Ureter (tissue), 1 donor: ENCODE measurements at regions not wholly inside any gene's neighbourhood (a gene's known extent, or its start where the extent isn't known, plus 50 kb on each side); places are given as distances from the start of the nearest gene placed in this dataset.

ENCODE experiments used
- DNase-seq: peaks from one replicate; pipeline ENCODE4 v3.0.0-alpha.2; 2020; ENCODE audit warnings: low spot score
- donor health status: DM: yes; HTN: yes; CAD: no.

DNA sequence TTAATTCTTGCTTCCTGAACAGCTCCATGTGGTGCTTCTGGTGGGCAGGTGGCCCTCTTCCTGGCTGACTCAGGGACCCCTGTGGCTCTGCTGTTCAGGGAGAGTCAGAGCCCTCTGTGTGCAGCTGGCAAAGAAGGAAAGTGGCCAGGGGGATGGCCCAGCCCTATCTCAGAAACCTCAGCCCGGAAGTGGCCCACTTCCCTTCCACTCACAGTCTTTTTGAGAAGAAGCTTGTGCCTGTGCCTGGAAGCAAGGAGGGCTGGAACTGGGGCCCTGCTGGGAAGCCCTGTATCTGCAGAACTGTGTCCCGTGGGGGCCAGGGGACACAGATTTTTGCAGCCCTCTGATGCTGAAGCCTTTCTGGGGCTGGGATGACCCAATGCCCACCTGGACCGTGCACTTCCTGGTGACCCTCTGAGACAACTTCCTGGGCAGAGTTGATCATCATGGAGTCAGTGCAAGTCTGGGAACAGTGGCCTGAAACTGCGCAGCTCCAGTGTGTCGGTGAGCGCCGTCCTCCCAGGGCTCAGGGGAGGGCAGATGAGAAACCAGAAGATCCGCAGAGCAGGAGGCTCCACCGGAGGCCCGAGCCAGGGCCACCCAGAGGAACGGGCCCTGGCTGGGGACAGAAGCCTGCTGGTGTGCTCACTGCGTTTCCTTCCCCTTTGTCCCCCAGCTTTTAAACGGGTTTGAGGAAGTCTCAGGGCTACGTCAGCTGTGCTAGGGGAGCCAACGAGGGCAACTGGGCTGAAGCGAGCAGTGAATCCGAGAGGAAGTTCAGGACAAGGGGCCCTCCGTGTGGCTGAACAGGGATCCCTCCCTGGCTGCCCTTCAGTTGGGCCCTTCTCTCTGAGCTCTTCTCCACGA, 217.4 kb upstream of the RTL1 start:
- DNase-seq = peak; percentile 42

DNA sequence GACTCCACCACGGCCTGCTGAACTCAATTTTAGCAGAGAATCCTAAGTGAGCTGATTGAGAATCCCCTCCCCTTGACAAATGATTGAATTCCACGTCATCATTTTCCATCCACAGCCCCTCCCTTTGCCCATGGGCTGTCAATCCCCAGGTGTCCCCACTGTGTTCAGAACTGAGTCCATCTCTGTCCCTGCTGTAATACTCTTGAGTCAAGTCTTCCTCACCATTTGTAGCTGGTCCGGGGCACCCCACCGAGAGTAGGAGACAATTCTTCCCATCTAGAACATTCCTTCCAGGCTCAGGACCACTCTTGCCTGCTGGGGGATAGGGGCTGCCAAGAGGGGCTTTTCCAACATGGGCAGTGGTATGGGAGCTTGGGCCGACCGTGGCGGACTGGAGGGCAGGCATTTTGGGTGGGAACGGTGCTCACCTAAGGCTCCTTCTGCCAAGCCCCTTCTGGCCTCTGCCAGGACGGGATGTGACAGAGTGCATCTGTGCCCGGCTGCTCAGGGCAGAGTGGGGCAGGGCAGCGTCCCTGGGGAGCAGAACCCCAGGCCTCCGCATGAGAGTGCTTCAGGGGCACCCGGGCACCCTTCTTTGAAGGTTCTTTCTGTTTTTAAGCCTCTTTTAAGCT, 218.1 kb upstream of the RTL1 start:
- DNase-seq = peak; percentile 35

DNA sequence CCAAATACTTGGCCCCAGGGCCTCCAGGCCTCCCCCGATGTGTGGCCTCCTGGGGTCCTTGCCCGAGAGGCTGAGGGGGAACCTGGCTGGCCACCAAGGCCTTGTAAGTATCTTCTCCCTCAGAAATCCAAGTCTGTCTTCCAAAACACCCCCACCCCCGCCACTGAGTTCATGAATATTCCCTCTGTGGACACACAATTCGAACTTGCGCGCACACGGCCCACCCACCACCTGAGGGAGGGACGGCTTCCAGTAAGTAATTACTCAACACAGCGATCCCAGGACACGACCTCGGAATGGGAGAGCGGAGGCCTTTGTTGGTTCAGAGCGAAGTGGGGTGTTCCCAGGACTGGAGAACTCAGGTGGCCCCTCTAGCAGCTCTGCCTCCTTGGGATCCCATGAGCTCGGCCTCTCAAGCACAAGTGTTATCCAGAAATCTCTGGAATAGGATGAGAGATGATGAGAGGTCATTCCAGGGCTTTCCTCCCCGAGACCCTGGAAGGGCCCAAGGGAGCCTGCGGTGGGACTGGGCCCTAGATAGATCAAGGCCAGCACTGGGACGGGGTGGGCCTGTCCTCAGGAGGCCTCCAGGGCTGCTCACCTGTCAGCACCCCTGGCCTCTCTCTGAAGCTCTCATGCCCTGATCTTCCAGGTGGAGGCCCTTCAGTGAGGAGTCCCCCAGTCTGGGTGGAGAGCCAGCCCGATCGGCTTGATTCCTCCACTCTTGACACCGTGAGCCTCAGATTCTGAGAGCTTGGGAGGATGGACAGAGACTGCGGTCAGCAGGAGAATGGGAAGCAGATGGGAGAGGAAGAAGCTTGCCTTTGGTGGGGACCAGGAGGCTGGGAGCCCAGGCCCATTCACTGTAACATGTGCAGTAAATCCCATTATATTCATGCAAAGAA, 219.0 kb upstream of the RTL1 start:
- peak; percentile 28 for DNase-seq

DNA sequence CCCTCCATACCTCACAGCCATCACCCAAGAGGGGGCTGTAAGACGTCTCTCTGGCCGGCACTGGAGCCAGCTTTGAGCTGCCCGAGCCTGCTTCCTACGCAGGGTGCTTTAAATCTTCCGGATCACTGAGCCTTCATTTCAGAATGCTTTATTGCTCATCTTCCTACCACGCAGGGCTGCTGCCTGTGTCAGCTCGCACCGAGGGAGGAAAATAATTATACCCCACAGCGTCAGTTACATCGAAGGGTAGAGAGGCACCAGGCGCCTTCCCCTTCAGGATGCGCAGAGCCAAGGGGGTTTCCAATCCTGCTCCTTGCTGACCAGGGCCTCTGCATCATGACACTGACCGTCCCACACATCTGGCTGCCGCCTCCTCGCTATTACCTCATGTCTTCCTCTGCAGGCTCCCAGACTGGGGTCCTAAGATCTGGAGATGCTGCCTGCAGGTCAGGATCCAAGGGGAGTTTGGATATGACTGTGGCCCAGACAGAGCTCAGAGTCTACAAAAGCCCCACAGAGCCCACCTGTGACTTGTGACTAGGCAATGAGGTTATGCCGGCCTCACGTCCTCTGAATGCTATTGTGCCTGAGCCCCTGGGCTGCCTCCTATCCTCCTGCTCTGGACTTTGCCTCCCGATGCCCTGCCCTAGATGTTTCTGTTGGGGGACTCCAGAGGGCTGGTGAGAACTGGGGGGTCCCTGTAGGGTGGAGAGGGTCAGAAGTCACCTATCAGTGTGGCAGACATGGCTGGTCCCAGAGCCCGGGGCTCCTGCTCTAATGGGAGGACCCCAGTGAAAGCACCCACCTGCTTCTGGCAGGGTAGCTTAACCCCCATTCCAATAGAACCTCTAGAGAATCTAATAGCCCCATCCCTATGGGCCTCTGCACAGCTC, 220.3 kb upstream of the RTL1 start:
- DNase-seq = peak; percentile 30

DNA sequence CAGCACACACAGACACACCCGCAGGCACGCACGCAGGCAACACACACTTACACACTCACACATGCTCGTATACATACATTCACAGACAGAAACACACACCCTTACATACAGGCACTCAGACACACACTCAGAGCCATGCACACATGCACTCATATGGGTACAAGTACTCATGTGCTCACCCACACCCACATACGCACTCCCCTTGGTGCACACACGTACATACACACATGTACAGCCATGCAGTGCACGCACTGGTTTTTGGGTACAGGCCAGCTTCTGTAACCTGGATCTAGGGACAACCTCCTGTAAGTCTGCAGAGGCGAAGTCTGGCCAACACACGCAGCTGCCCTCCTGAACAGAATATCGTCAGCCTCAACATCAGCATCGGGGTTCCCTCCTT, 221.3 kb upstream of the RTL1 start:
- DNase-seq = peak; percentile 12

DNA sequence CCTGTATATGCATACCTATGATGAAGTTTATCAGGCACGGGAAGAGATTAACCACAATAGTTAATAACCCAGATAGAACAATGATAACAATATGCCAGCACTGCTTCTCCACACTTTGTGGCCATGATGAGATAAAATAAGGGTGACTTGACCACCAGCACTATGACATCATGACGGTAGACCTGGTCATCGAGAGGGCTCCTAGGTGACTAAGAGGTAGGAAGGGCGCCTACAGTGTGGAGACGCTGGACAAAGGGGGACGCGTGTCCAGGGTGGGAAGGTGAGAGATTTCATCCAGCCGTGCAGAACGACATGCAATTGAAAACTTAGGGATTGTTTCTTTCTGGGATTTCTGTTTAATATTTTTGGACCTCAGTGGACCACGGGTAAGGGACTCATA, 221.8 kb upstream of the RTL1 start:
- no peak for DNase-seq

DNA sequence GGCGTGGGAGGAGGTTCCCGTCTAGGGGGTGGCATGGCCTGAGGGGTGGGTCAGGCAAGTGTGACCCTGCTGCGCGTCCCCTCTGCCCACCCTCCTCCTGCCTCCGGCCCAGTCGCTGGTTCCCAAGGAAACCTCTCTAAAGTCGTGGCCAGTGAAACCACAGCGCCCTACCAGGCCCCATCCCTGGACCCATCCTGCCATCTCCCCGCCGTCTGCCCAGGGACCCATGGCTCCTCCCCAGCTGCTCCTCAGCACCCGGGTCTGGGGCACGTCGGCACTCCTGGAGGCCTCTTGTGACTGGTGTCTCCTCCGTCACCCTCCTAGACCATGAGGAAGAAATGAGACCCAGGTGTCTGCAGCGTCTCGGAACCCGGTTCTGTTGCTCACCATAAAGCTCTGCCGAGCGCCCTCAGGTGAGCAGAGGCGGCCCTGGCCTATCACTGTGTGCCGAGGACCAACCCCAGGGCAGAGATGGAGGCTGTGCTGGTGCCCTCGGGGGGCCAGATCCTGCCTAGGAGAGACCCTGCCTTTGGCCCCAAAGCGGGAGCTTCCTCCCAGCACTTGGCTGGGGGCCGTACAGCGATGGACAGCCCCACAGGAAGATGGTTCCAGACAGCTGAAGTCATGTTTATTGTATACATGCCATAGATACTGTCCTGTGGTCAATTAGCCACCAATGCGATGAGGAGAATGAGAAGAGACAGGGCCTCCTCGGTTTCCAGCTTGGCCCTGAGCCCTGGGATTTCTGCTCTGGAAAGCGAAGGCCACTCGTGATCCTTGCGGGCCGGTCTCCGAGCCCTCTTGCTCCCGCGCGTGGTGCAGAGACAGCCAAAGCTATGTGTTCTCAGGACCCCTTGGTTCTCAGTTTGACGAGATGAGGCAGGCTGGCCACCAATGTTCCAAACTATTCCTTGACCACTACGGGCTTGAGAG, 222.5 kb upstream of the RTL1 start:
- peak; percentile 42 for DNase-seq

DNA sequence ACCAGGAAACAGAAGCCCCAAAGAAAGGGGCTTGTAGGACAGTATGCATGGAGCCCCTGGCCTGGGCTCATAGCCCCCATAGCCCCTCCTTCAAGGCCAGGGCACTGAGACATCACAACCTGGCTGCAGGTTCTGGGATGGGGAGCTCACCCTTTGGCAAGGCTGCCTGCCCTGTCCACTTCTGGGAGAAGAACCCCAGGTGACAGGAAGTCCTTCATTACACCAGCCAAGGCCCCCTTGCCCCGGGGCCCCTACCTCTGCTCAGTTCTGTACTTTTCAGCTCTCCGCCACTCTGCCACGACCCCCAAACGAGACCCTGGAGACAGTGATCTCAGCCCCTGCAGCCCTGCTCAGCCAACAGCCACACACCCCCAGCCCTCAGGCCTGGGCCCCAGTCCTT, 223.2 kb upstream of the RTL1 start:
- DNase-seq = peak; percentile 36

DNA sequence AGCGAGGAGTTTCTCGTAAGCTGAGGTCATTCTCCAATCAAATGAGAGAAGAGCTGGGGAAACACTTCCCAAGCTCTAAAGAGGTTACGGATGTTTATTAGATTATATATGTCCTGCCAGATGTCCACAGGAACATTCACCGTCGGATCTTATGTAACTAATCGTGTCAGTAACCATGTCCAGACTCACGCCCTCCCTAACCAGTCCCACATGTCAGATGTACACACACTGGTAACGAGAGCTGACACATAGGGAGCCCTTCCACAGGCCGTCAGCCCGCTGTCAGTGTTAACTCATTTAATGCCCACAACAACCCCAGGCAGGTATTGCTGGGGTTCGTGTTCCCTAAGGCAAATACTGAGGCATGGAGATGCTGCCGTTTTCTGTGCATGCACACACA, 223.7 kb upstream of the RTL1 start:
- peak; percentile 23 for DNase-seq

DNA sequence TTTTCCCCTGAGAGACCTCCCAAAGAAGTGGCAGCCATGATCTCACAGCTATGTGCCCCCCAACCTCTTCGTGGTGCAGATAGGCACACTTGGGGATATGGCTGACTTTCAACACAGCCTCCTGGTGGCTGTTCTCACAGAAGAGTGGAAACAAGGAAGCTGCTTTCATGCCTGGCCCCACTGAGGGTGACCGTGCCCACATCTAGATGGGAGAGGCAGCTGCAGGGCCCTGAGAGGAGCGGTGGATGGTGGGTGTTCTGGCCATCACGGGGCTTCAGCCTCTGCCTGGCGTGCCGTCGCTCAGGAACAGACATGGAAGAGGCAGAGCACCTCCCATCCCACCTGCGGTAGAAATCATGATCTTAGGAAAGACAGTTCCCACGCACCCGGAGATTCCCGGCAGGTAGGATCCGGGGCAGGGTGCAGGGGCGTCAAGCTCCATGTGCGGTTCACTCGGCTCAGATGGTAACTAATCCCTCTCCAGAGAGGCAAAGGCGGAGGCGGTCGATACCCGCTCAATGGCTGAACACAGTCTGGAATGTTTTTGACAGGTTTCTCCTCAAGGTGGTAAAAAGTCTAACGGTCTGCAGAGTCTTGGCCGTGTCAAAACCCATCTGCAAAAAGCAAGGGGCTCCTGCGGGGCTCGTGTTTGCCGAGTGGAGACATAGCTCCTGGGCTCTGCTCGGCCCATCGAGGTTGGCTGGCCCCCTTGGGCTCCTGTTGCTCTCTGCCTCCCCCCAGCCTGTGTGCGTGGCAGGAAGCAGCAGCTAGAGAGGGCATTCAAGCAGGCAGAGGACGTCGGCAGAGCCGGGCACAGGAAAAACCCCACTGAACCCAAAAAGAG, 225.2 kb upstream of the RTL1 start:
- DNase-seq = peak; percentile 25

DNA sequence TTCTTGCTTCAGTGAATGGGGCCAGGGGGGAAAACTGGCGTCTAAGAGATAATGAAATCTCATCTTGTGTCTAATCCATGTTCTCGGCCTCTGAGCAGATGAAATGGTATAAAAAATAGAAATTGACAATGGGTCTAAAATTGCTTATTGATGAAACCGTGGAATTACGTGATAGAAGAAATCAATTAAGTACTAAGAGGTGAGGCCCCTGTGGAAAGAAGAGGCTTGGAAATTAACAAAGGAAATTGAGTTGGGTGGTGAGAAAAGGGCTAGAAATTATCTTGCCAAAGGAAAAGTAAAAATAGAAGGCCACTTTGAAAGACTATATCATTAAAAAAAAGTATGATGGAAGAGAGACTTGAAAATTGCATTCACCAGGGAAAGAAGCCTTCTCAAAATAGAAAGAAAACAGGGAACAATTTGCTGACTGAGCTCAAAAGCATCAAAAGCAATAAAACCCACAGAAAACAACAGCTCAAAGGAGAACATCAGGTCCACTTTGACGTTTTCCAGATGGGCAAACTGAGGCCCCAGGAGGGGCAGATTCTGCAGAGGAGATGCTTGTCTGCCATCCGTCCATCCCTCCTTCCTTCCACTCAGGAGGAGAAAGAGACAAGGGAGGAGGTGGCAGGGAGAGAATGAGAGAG, 226.1 kb upstream of the RTL1 start:
- DNase-seq = peak; percentile 15

DNA sequence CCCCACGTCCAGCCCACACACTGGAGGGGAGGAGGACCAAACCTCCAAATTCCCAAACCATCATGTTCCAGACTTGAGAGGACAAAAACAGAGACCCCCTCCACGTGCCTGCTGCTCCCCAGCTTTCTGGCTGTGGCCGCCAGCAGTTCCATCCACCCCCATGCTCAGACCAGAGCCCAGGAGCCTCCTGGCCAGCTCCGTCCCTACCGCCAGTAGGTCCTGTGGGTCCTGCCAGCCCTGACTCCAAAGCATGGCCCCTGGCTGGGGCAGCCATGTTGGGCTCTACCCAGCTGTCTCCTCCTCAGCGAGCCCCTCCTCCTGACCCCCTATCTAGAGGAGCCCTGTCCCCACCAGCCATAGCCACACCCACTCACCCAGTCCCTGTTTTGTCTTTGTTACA, 227.3 kb upstream of the RTL1 start:
- DNase-seq = no peak

DNA sequence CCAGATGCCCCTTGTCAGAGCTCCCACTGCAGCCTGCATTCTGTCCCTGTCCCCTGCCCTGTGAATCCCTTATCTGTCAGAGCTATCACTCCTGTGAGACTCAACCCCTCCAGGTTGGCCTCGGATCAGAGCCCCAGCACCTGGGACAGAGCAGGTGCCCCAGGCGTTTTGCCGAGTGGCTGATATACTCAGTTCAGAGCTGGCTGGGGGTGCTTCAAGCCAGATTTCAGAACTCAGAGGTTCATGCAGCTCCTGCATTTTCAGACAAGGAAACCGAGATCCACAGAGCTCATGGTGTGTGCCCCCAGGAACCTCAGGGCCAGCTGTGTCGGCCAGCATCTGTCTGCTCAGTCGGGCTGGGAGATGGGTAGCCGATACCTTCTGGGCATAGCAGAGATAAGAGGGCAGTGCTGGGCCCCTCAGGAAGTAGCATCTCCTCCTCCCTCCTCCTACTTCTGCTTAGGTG, 228.0 kb upstream of the RTL1 start:
- no peak for DNase-seq

DNA sequence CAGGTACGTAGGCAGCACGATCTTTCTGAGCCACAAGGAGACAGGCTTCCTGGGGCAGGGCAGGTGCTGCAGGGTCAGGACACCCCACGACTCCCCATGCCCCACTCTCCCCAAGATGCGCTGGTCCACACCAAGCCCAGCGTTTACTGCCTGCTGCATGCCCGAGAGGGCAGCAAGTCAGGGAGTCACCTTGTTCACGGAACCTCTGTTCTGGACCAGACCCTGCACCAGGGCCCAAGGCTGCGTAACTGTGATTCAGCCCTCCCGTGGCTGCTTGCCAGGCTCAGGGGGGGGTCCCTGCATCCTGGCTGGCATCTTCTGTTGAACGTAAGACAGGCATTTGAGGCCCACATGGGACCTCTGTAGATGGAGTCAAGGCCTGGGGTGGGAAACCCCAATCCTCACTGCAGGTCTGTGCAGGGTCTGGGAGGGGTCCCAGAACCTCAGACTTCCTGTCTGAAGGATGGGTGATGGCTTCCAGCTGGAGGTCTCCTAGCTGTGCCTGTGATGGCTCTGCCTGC, 228.6 kb upstream of the RTL1 start:
- no peak for DNase-seq

DNA sequence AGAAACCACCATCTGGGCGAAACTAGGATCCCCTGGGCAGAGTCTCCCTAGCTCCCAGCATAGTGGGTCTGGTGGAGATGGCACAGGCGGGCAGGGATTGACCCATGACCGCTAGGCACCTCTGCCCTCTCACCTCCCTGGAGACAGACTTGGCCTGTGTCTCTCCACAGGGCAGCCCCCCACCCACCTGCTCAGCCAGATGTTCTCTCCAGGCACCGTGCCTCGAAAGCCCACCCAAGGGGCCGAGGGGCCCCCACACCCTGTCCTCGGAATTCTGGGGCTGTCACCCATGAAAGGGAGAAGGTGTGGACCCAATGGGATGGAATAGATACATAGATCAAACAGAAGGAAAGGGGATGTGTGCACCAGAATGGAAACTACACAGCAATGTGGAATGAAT, 229.1 kb upstream of the RTL1 start:
- DNase-seq = no peak

DNA sequence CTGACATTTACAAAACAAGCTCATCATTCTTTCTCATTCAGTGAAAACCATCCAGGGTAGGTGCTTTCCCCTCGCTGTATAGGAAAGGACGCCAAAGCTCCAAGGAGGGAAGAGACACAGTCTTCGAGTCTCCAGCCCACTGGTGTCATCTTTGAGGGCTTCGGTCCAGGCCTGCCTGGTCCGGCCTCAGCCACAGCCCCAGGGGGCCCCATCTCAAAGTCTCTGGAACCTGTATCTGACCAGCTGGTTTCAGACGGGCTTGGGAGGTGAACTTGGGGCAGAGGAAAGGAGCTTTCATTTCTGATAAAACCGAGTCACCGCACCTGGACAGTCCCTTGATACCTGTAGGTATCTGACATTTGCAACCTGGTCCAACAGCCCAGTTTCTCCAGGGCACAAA, 229.5 kb upstream of the RTL1 start:
- DNase-seq = no peak

DNA sequence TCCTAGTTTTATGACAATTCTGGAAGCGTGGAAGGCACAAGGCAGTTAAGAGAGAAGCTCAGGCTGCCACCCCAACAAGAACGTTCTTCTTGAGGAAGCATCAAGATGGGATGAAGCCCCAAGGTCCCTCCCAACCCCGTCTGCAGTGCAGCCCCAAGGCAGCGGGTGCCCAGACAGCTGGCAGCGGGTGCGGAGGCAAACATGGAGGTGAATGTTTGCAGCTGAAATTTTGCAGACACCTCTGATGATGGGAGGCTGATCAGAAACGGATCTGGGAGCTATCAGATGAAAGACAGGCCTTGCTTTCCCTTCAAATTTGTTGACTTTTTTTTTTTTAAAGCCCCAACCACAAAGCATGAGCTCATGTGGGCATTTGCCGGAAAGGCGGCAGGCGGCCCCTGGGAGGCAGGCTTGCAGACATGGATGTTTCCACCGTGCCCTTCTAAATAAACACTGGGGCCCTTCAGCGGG, 230.7 kb upstream of the RTL1 start:
- no peak for DNase-seq

DNA sequence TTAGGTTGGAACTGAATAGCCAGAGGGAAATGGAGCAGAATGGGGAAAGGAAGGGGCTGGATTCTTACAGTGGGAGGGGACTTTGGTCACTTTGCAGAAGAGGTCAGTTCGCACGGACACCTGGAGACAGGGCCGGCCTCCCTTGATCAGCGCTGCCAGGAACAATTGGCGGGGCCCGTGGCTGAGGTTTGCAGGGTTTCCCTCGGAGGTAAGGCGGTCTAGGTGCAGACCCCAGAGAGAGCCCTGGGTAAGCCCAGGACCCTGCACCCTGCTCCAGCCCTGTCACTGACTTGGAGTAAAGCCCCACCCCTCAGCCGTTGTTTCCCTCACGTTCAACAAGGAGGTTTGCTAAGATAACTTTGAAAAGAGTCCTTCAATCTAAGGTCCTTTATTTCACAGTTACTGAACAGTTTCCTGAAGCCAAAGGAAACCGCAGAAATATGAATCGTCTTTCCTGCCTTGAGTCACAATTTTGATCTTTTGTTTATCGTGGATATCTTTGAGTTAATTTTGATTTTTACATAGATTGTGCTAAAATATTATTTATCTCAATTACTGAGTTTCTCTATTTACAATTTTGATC, 231.4 kb upstream of the RTL1 start:
- no peak for DNase-seq
